GM19035 (cell line): ENCODE measurements at regions not wholly inside any gene's neighbourhood (a gene's known extent, or its start where the extent isn't known, plus 50 kb on each side); places are given as distances from the start of the nearest gene placed in this dataset.
"Not testable (repeated sequence)": the region's sequence is repeated elsewhere in the genome, so short reads cannot be mapped to it uniquely, and the experiment has no call there.

Experiments
- ATAC-seq: cut with Tn5 transposase; IDR thresholded peaks from one replicate; pipeline ENCODE4 v1.9.1; 2021; ENCODE audit not compliant: unreplicated experiment

GRCh38 chr15:47027322-47027946 is 689.9 kb upstream of the SEMA6D start:
- no peak for ATAC-seq

- no peak for ATAC-seq
Measured at GRCh38 chr15:47035475-47036406, 681.6 kb upstream of the SEMA6D start.

GRCh38 chr15:47037003-47037402 is 680.3 kb upstream of the SEMA6D start:
- no peak for ATAC-seq

- no peak for ATAC-seq
Measured at GRCh38 chr15:47039225-47039624, 678.1 kb upstream of the SEMA6D start.

- no peak for ATAC-seq
Measured at GRCh38 chr15:47041301-47041700, 676.0 kb upstream of the SEMA6D start.

- ATAC-seq: not testable (repeated sequence)
Measured at GRCh38 chr15:47047981-47048380, 669.3 kb upstream of the SEMA6D start.

- ATAC-seq: no peak
Measured at GRCh38 chr15:47066392-47066791, 650.9 kb upstream of the SEMA6D start.

- ATAC-seq: not testable (repeated sequence)
Measured at GRCh38 chr15:47077846-47078245, 639.5 kb upstream of the SEMA6D start.

GRCh38 chr15:47095833-47096232 is 621.5 kb upstream of the SEMA6D start:
- no peak for ATAC-seq

GRCh38 chr15:47098526-47098925 is 618.8 kb upstream of the SEMA6D start:
- not testable (repeated sequence) for ATAC-seq

- ATAC-seq: not testable (repeated sequence)
Measured at GRCh38 chr15:47099801-47100200, 617.5 kb upstream of the SEMA6D start.

- not testable (repeated sequence) for ATAC-seq
Measured at GRCh38 chr15:47108800-47109199, 608.5 kb upstream of the SEMA6D start.

GRCh38 chr15:47116698-47117097 is 600.6 kb upstream of the SEMA6D start:
- no peak for ATAC-seq

GRCh38 chr15:47119349-47119748 is 598.0 kb upstream of the SEMA6D start:
- no peak for ATAC-seq

GRCh38 chr15:47124430-47125102 is 592.7 kb upstream of the SEMA6D start:
- ATAC-seq: no peak

GRCh38 chr15:47129033-47129432 is 588.3 kb upstream of the SEMA6D start:
- no peak for ATAC-seq

GRCh38 chr15:47131450-47131849 is 585.9 kb upstream of the SEMA6D start:
- ATAC-seq: not testable (repeated sequence)

- no peak for ATAC-seq
Measured at GRCh38 chr15:47135267-47135666, 582.0 kb upstream of the SEMA6D start.

- ATAC-seq: no peak
Measured at GRCh38 chr15:47136236-47136635, 581.1 kb upstream of the SEMA6D start.

- ATAC-seq: no peak
Measured at GRCh38 chr15:47139965-47140364, 577.3 kb upstream of the SEMA6D start.

GRCh38 chr15:47157827-47158226 is 559.5 kb upstream of the SEMA6D start:
- ATAC-seq: no peak

- no peak for ATAC-seq
Measured at GRCh38 chr15:47158573-47158972, 558.7 kb upstream of the SEMA6D start.
